Activated T-cell treated with anti-CD3 and anti-CD28 coated beads, Interleukin-2, amount 50 U/mL, for 4 hours (primary cell): ENCODE measurements at regions not wholly inside any gene's neighbourhood (a gene's known extent, or its start where the extent isn't known, plus 50 kb on each side); places are given as distances from the start of the nearest gene placed in this dataset.

Experiments
- ATAC-seq, 2 donors: fragments of 200-7000 bp; cut with Tn5 transposase; one replicate each; pipeline ENCODE4 v1.10.0; 2021
- DNase-seq: peaks from one replicate; pipeline ENCODE4 v3.0.0-alpha.2; 2020
- H3K27me3 Mint-ChIP-seq: one replicate; pipeline ENCODE4 v1.8.0; 2021; ENCODE audit warnings: low read depth, mixed read lengths
- H3K36me3 Mint-ChIP-seq: one replicate; pipeline ENCODE4 v1.8.0; 2022; ENCODE audit warnings: mixed read lengths; ENCODE audit not compliant: insufficient read depth
- H3K4me1 Mint-ChIP-seq: one replicate; pipeline ENCODE4 v1.8.0; 2021; ENCODE audit warnings: low read depth, mixed read lengths
- H3K4me3 Mint-ChIP-seq: one replicate; pipeline ENCODE4 v1.8.0; 2021; ENCODE audit warnings: mild to moderate bottlenecking, moderate library complexity, mixed read lengths
- H3K9me3 Mint-ChIP-seq: one replicate; pipeline ENCODE4 v1.8.0; 2021; ENCODE audit warnings: mixed read lengths

- ATAC-seq = no peak
- no peaks in the 10 kb centered on the region for H3K36me3 Mint-ChIP-seq
- no peaks in the 10 kb centered on the region for H3K4me1 Mint-ChIP-seq
Observed at GRCh38 chr11:23336961-23337360, 476.7 kb upstream of the CCDC179 start.

GRCh38 chr11:23353611-23354010 lies 493.3 kb upstream of the CCDC179 start:
- no peaks in the 10 kb centered on the region for H3K4me1 Mint-ChIP-seq
- ATAC-seq (no peak), DNase-seq (no peak)
- peaks cover 10% of the 10 kb centered on the region for H3K9me3 Mint-ChIP-seq
- H3K36me3 Mint-ChIP-seq = no peaks in the 10 kb centered on the region
- H3K4me3 Mint-ChIP-seq = no peak overlapping the region
- H3K27me3 Mint-ChIP-seq = no peaks in the 10 kb centered on the region

More at GRCh38 chr11:23336961-23337360, 476.7 kb upstream of the CCDC179 start:
- no peak for DNase-seq
- Mint-ChIP-seq H3K4me3 (no peak overlapping the region), H3K27me3 (no peaks in the 10 kb centered on the region), H3K9me3 (peaks cover 24% of the 10 kb centered on the region)

- Mint-ChIP-seq H3K4me3 (no peak overlapping the region), H3K36me3 (no peaks in the 10 kb centered on the region), H3K4me1 (no peaks in the 10 kb centered on the region), H3K9me3 (peaks cover 3% of the 10 kb centered on the region), H3K27me3 (no peaks in the 10 kb centered on the region)
- ATAC-seq (no peak), DNase-seq (no peak)
Observed at GRCh38 chr11:23359297-23359696, 499.0 kb upstream of the CCDC179 start.

GRCh38 chr11:23364076-23364475 lies 503.8 kb upstream of the CCDC179 start:
- H3K36me3 Mint-ChIP-seq = no peaks in the 10 kb centered on the region
- no peak overlapping the region for H3K4me3 Mint-ChIP-seq
- H3K4me1 Mint-ChIP-seq = no peaks in the 10 kb centered on the region
- no peaks in the 10 kb centered on the region for H3K27me3 Mint-ChIP-seq
- peaks cover 3% of the 10 kb centered on the region for H3K9me3 Mint-ChIP-seq
- no peak for ATAC-seq
- no peak for DNase-seq

GRCh38 chr11:23370580-23371275 lies 510.5 kb upstream of the CCDC179 start:
- DNase-seq (no peak), ATAC-seq (no peak)
- H3K4me1 Mint-ChIP-seq = no peaks in the 10 kb centered on the region
- peaks cover 32% of the 10 kb centered on the region for H3K9me3 Mint-ChIP-seq
- no peak overlapping the region for H3K4me3 Mint-ChIP-seq
- no peaks in the 10 kb centered on the region for H3K36me3 Mint-ChIP-seq
- H3K27me3 Mint-ChIP-seq = no peaks in the 10 kb centered on the region

GRCh38 chr11:23377909-23378308 lies 517.6 kb upstream of the CCDC179 start:
- peaks cover 20% of the 10 kb centered on the region for H3K9me3 Mint-ChIP-seq
- H3K4me1 Mint-ChIP-seq = no peaks in the 10 kb centered on the region
- no peaks in the 10 kb centered on the region for H3K27me3 Mint-ChIP-seq
- ATAC-seq (no peak), DNase-seq (no peak)
- H3K4me3 Mint-ChIP-seq = no peak overlapping the region
- H3K36me3 Mint-ChIP-seq = no peaks in the 10 kb centered on the region

GRCh38 chr11:23391031-23391430 lies 530.8 kb upstream of the CCDC179 start:
- Mint-ChIP-seq H3K36me3 (no peaks in the 10 kb centered on the region), H3K9me3 (no peaks in the 10 kb centered on the region)
- no peak for ATAC-seq

GRCh38 chr11:23398052-23398451 lies 537.8 kb upstream of the CCDC179 start:
- H3K36me3 Mint-ChIP-seq = no peaks in the 10 kb centered on the region
- no peak overlapping the region for H3K4me3 Mint-ChIP-seq
- ATAC-seq (no peak), DNase-seq (no peak)
- H3K9me3 Mint-ChIP-seq = peaks cover 8% of the 10 kb centered on the region
- no peaks in the 10 kb centered on the region for H3K27me3 Mint-ChIP-seq
- H3K4me1 Mint-ChIP-seq = no peaks in the 10 kb centered on the region

More at GRCh38 chr11:23391031-23391430, 530.8 kb upstream of the CCDC179 start:
- no peak overlapping the region for H3K4me3 Mint-ChIP-seq
- H3K4me1 Mint-ChIP-seq = no peaks in the 10 kb centered on the region
- no peaks in the 10 kb centered on the region for H3K27me3 Mint-ChIP-seq
- DNase-seq = no peak

- no peaks in the 10 kb centered on the region for H3K4me1 Mint-ChIP-seq
- H3K36me3 Mint-ChIP-seq = no peaks in the 10 kb centered on the region
- H3K4me3 Mint-ChIP-seq = no peak overlapping the region
- peaks cover 8% of the 10 kb centered on the region for H3K9me3 Mint-ChIP-seq
- ATAC-seq (no peak), DNase-seq (no peak)
- no peaks in the 10 kb centered on the region for H3K27me3 Mint-ChIP-seq
Observed at GRCh38 chr11:23399995-23400394, 539.7 kb upstream of the CCDC179 start.

GRCh38 chr11:23403210-23404185 lies 543.2 kb upstream of the CCDC179 start:
- Mint-ChIP-seq H3K4me3 (no peak overlapping the region), H3K36me3 (no peaks in the 10 kb centered on the region), H3K4me1 (no peaks in the 10 kb centered on the region), H3K27me3 (no peaks in the 10 kb centered on the region), H3K9me3 (peaks cover 14% of the 10 kb centered on the region)
- DNase-seq = no peak
- no peak for ATAC-seq

GRCh38 chr11:23404225-23405160 lies 544.2 kb upstream of the CCDC179 start:
- H3K9me3 Mint-ChIP-seq = peaks cover 14% of the 10 kb centered on the region
- DNase-seq = no peak

GRCh38 chr11:23405350-23405937 lies 545.2 kb upstream of the CCDC179 start:
- peak in 1 of 2 donors; percentile 23 for ATAC-seq
- no peaks in the 10 kb centered on the region for H3K36me3 Mint-ChIP-seq
- H3K9me3 Mint-ChIP-seq = peaks cover 17% of the 10 kb centered on the region
- no peaks in the 10 kb centered on the region for H3K27me3 Mint-ChIP-seq
- H3K4me1 Mint-ChIP-seq = no peaks in the 10 kb centered on the region
- DNase-seq = no peak
- H3K4me3 Mint-ChIP-seq = no peak overlapping the region

More at GRCh38 chr11:23404225-23405160, 544.2 kb upstream of the CCDC179 start:
- no peaks in the 10 kb centered on the region for H3K4me1 Mint-ChIP-seq
- no peak for ATAC-seq
- no peaks in the 10 kb centered on the region for H3K27me3 Mint-ChIP-seq
- H3K4me3 Mint-ChIP-seq = no peak overlapping the region
- H3K36me3 Mint-ChIP-seq = no peaks in the 10 kb centered on the region

- Mint-ChIP-seq H3K36me3 (no peaks in the 10 kb centered on the region), H3K4me1 (no peaks in the 10 kb centered on the region), H3K27me3 (no peaks in the 10 kb centered on the region), H3K9me3 (peaks cover 23% of the 10 kb centered on the region), H3K4me3 (no peak overlapping the region)
- ATAC-seq (no peak), DNase-seq (no peak)
Observed at GRCh38 chr11:23406131-23406819, 546.0 kb upstream of the CCDC179 start.
